ENCODE measurements at regions not wholly inside any gene's neighbourhood (a gene's known extent, or its start where the extent isn't known, plus 50 kb on each side); places are given as distances from the start of the nearest gene placed in this dataset.
"Not testable (repeated sequence)": the region's sequence is repeated elsewhere in the genome, so short reads cannot be mapped to it uniquely, and the experiment has no call there.

DNA sequence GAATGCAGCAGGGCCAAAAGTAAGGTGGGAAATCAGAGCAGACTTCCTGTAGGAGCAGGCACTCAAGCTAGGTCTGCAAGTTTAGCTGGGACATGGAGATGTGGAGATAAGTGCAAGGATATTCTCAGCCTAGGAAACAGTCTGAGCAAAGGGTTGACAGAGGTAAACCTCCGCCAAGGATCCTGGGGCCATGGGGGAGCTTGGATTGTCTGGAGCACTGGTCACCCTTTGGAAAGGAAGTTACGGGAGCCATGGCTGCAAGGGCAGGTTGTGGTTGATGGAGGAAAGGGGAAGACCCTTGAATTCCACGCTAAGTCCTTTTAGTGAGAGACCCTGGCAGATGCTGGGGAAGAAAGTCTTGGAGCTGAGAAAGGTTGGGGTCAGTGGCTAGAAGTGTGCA, 150.9 kb downstream of the PTPRU start:
- Histone ChIP-seq H3K9ac (ENCODE audit: low read length) (no peak overlapping the region), H3K27me3 (ENCODE audit: control insufficient read depth, insufficient read depth, low read length) (peaks cover 3% of the 10 kb centered on the region), H3K4me1 (ENCODE audit: control insufficient read depth, insufficient read depth, low read length) (no peaks in the 10 kb centered on the region), H3K36me3 (ENCODE audit: control insufficient read depth, insufficient read depth, low read length) (no peaks in the 10 kb centered on the region), H3K4me3 (ENCODE audit: low read length) (no peak overlapping the region), H3K27ac (ENCODE audit: low read depth, low read length) (no peak overlapping the region)

DNA sequence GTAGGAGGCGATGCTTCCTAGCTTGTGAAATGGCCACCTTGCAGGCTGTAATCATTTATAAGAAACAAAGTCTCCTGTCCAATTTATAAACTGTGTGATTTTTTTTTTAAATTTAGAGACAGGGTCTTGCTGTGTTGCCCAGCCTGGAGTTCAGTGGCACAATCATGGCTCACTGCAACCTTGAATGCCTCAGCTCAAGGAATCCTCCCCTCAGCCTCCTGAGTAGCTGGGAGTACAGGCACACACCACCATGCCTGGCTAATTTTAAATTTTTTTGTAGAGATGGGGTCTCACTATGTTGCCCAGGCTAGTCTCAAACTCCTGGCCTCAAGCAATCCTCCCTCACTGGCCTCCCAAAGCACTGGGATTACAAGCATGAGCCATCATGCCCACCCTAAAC, 150.1 kb downstream of the PTPRU start:
- not testable (repeated sequence) for H3K27ac ChIP-seq (ENCODE audit: low read depth, low read length); H3K9ac ChIP-seq (ENCODE audit: low read length); H3K36me3 ChIP-seq (ENCODE audit: control insufficient read depth, insufficient read depth, low read length); H3K4me1 ChIP-seq (ENCODE audit: control insufficient read depth, insufficient read depth, low read length); H3K27me3 ChIP-seq (ENCODE audit: control insufficient read depth, insufficient read depth, low read length); H3K4me3 ChIP-seq (ENCODE audit: low read length)

DNA sequence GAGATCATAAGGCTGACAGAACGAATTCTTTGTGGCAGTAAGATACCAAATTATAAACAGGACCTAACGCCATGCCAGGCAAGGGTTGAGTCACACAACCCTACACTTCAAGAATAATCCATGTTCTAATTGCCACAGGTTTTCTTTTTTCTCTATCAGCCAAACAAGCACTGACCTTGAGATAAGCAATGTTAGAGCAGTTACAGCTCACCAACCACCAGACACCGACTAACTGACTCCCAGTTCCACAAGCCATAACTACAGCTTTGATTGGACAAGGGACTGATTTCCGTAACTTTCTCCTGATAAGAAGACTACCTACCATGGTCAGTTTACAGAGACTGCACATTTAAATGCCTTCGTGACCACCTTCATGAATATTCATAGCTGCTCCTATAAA, 149.6 kb downstream of the PTPRU start:
- no peak overlapping the region for H3K27ac ChIP-seq (ENCODE audit: low read depth, low read length)
- H3K9ac ChIP-seq (ENCODE audit: low read length): no peak overlapping the region

DNA sequence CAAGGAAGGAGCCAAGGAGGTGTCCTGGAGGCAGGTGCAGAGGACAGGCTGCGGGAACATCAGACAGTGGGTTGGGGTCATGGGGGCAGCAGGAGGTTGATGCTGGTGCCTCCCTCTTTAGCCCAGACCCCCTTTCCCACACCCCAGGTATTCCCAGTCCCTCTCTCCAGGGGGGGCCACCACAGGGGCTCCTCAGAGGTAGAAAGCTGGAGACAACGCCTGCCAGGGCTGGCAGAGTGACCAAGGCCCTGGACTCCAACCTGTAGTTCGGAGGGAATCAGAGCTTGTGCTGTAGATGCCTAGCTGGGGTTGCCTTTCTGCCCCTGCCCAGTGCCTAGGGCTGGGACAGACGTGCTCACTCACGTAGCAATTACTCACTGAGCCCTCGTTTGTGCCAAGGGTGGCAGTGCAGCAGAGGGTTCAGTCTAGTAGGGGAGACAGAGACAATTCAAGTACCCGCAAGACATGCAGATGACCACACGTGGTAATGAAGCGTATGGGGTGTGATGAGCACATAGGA, 148.2 kb downstream of the PTPRU start:
- Histone ChIP-seq H3K4me3 (ENCODE audit: low read length) (no peak overlapping the region), H3K4me1 (ENCODE audit: control insufficient read depth, insufficient read depth, low read length) (no peaks in the 10 kb centered on the region), H3K36me3 (ENCODE audit: control insufficient read depth, insufficient read depth, low read length) (no peaks in the 10 kb centered on the region), H3K27ac (ENCODE audit: low read depth, low read length) (no peak overlapping the region), H3K27me3 (ENCODE audit: control insufficient read depth, insufficient read depth, low read length) (peaks cover 3% of the 10 kb centered on the region), H3K9ac (ENCODE audit: low read length) (no peak overlapping the region)

More for the DNA sequence above, 149.6 kb downstream of the PTPRU start:
- peaks cover 3% of the 10 kb centered on the region for H3K27me3 ChIP-seq (ENCODE audit: control insufficient read depth, insufficient read depth, low read length)
- H3K36me3 ChIP-seq (ENCODE audit: control insufficient read depth, insufficient read depth, low read length): no peaks in the 10 kb centered on the region
- no peaks in the 10 kb centered on the region for H3K4me1 ChIP-seq (ENCODE audit: control insufficient read depth, insufficient read depth, low read length)
- no peak overlapping the region for H3K4me3 ChIP-seq (ENCODE audit: low read length)

DNA sequence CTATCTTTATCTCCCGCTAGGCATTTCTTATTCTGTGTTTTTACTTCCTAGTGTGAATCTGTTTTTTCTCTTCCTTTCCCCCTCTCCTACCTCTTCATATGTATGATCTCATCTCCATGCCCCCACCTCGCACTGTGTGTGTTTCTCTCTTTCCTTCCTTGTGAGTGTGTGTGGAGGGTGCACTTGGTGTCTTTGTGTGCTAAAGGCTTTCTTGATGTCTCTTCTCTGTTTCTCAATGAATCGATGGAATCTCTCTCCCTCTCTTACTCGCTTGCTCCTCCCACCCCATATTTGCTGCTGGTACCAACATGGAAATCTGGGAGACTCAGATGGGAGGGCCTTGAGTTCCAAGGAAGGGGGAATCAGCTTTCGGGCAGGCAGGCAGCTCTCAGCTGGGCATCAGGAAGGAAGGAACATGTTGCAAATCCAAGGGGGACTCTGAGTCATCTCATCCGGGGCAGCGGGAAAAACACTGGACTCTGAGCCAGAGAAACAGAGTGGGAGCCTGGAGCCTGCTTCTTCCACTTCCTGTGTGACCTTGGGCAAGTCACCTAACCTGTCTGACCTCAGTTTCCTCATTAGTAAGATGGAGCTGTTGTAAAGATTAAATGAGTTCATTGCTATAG, 147.5 kb downstream of the PTPRU start:
- no peak overlapping the region for H3K27ac ChIP-seq (ENCODE audit: low read depth, low read length)
- peaks cover 3% of the 10 kb centered on the region for H3K27me3 ChIP-seq (ENCODE audit: control insufficient read depth, insufficient read depth, low read length)
- no peak overlapping the region for H3K9ac ChIP-seq (ENCODE audit: low read length)
- no peak overlapping the region for H3K4me3 ChIP-seq (ENCODE audit: low read length)
- H3K4me1 ChIP-seq (ENCODE audit: control insufficient read depth, insufficient read depth, low read length): no peaks in the 10 kb centered on the region
- no peaks in the 10 kb centered on the region for H3K36me3 ChIP-seq (ENCODE audit: control insufficient read depth, insufficient read depth, low read length)

DNA sequence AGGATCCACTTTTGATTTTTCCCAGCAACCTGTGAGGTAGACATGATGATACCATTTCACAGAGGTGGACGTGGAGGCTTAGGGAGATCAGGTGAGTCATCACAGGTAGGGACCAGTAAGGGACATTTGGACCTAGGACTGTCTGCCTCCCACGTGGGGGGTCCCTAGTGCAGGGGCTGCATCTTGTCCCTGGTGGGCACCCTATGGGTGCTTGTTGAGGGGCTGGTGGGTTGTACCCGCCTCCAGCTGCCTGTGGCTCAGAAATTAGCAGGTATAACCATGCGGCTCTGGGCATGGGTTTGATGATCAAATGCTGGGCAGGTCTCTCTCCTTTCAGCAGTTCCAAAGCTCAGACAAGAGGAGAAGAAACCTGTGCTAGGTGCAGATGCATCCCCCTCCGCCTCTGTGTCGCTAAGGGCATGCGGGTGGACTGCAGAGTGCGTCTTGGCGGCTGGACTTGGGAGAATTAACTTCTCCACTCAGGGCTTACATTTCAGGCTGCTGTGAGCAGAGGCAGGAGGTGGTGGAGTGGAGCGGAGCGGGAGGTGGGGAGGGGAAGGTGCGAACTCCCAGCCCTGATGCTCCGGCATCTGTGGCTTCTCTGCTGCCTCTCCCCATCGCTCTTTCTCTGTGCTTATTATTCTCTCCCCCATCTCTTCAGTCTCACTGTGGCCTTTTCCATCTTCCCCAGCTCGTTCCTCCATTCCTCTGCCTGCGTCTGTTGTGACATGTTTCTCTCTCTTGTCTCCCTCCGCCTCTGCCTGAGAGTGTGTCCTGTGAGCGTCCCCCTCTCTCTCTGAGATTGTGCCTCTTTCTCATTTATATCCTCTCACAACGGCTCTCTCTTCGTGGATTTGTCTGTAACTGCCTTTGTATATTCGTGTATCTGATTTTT, 146.8 kb downstream of the PTPRU start:
- Histone ChIP-seq H3K36me3 (ENCODE audit: control insufficient read depth, insufficient read depth, low read length) (no peaks in the 10 kb centered on the region), H3K4me3 (ENCODE audit: low read length) (no peak overlapping the region), H3K9ac (ENCODE audit: low read length) (no peak overlapping the region), H3K27ac (ENCODE audit: low read depth, low read length) (no peak overlapping the region), H3K27me3 (ENCODE audit: control insufficient read depth, insufficient read depth, low read length) (peaks cover 3% of the 10 kb centered on the region), H3K4me1 (ENCODE audit: control insufficient read depth, insufficient read depth, low read length) (no peaks in the 10 kb centered on the region)

DNA sequence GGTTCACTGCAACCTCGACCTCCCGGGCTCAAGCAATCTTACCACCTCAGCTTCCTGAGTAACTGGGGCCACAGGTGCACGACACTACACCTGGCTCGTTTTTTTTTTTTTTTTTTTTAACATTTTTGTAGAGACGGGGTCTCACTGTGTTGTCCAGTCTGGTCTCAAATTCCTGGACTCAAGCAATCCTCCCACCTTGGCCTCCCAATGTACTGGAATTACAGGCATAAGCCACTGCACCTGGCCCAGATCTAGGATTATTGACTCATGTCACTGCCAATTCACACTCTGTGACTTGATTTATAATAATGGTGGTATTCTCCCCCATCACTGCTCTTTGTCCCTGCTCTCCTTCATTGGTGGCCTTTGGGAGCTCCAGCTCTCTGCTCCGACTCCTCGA, 145.1 kb downstream of the PTPRU start:
- Histone ChIP-seq H3K4me1 (ENCODE audit: control insufficient read depth, insufficient read depth, low read length) (no peaks in the 10 kb centered on the region), H3K9ac (ENCODE audit: low read length) (no peak overlapping the region), H3K36me3 (ENCODE audit: control insufficient read depth, insufficient read depth, low read length) (no peaks in the 10 kb centered on the region), H3K27me3 (ENCODE audit: control insufficient read depth, insufficient read depth, low read length) (peaks cover 3% of the 10 kb centered on the region), H3K4me3 (ENCODE audit: low read length) (no peak overlapping the region), H3K27ac (ENCODE audit: low read depth, low read length) (no peak overlapping the region)

DNA sequence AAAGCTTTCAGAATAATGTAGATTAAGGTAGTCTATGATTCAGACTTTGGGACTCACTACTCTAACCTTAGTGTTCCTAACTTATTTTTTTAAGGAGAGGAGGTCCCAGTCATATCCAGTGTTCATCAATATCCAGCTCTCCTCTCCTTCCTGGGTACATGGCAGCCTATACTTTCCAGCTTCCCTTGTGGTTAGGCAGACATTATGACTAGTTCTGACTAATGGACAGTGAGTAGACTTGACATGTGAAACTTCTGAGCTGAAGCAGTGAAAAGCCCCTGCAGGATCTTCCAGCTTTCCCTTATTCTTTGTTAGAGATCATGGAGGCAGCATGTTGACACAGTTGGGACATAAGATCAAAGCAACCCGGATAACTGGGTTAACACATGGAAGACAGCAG, 144.2 kb downstream of the PTPRU start:
- no peak overlapping the region for H3K4me3 ChIP-seq (ENCODE audit: low read length)
- H3K4me1 ChIP-seq (ENCODE audit: control insufficient read depth, insufficient read depth, low read length): no peaks in the 10 kb centered on the region
- H3K36me3 ChIP-seq (ENCODE audit: control insufficient read depth, insufficient read depth, low read length): no peaks in the 10 kb centered on the region
- no peak overlapping the region for H3K27ac ChIP-seq (ENCODE audit: low read depth, low read length)
- H3K9ac ChIP-seq (ENCODE audit: low read length): no peak overlapping the region
- peaks cover 3% of the 10 kb centered on the region for H3K27me3 ChIP-seq (ENCODE audit: control insufficient read depth, insufficient read depth, low read length)

DNA sequence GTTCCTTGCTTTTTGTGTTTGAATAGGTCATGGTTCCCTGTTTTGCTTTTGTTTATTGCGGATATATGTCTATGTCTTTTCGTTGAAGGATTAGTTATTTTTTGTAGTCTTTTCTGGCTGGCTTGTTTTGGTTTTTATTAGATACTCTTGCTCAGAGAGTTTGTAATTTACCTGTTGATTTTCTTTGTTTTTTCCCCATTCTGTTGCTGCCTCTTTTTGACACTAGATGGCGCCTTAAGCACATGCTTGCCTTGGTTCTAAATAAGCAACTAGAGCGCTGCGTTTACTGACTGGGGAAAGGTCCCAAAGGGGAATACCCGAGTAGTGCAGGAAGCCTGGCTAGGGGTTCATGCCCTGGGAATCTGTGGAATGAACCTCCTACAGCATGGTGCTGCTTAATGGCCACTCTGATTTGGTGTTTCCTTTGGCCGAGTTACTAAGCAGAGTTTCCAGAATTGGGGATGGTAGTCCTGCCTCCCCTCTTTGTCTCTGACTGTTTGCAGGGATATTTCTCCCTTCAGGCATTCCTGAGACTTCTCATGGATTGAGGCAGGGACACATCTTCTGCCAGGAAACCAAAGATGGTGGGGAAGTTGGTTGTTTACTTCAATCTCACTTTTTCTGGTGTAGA, 143.2 kb downstream of the PTPRU start:
- H3K4me1 ChIP-seq (ENCODE audit: control insufficient read depth, insufficient read depth, low read length): no peaks in the 10 kb centered on the region
- no peak overlapping the region for H3K4me3 ChIP-seq (ENCODE audit: low read length)
- peaks cover 3% of the 10 kb centered on the region for H3K27me3 ChIP-seq (ENCODE audit: control insufficient read depth, insufficient read depth, low read length)
- H3K27ac ChIP-seq (ENCODE audit: low read depth, low read length): no peak overlapping the region
- H3K36me3 ChIP-seq (ENCODE audit: control insufficient read depth, insufficient read depth, low read length): no peaks in the 10 kb centered on the region
- H3K9ac ChIP-seq (ENCODE audit: low read length): no peak overlapping the region
